HG03439 (cell line): ENCODE measurements at regions not wholly inside any gene's neighbourhood (a gene's known extent, or its start where the extent isn't known, plus 50 kb on each side); places are given as distances from the start of the nearest gene placed in this dataset.
"Not testable (repeated sequence)": the region's sequence is repeated elsewhere in the genome, so short reads cannot be mapped to it uniquely, and the experiment has no call there.

ENCODE experiments used
- ATAC-seq: cut with Tn5 transposase; IDR thresholded peaks from one replicate; pipeline ENCODE4 v1.9.1; 2021; ENCODE audit warnings: mild to moderate bottlenecking, moderate library complexity; ENCODE audit not compliant: unreplicated experiment

DNA sequence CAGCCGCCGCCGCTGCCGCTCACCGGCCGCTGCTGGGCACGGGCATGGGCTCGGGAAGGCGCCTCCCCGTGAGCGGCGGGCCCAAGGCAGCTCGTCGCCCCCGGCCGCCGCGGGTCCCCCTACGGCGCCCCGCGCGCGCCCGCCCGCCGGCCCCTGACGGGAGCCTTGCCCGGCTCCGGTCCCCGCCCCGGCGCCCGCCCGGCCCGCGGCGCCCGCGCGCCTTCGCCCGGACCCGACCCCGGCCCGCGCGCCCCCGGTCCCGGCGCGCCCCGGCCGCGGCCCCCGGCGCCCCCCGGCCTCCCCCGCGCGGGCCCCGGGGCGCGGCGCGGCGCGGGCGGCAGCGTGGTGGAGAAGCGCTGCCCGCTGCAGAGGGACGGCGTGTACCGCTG lies 177.7 kb downstream of the OR4M2 start:
- ATAC-seq: no peak

DNA sequence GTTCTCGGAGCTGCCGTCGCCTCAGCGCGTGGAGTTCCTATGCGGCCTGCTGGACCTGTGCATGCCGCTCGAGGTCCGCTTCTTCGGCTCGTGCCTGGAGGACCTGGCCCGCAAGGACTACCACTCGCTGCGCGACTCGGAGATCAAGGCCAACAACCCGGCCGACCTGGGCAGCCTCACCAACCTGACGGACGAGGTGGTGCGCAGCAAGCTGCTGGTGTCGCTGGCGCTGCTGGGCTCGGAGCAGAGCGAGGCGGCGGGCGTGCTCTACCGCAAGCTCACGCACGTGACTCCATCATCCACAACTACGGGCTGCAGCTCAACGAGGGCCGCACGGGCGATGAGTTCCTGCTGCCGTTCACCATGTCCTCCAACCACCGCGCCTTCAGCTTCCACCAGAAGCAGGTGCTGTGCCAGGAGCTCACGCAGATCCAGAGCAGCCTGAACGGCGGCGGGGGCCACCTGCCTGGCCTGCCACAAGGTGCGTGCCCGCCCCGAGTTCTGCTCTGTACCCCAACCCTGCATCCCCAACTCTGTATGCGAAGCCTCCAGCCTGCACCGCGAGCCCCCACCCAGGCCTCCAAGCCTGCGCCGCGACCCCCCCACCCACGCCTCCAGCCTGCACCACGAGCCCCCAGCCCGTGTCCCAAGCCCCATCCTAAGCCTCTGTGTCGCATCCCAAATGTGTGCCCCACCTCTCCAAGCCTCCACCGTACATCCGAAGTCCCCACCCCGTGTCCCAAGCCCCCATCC lies 178.2 kb downstream of the OR4M2 start:
- no peak for ATAC-seq

DNA sequence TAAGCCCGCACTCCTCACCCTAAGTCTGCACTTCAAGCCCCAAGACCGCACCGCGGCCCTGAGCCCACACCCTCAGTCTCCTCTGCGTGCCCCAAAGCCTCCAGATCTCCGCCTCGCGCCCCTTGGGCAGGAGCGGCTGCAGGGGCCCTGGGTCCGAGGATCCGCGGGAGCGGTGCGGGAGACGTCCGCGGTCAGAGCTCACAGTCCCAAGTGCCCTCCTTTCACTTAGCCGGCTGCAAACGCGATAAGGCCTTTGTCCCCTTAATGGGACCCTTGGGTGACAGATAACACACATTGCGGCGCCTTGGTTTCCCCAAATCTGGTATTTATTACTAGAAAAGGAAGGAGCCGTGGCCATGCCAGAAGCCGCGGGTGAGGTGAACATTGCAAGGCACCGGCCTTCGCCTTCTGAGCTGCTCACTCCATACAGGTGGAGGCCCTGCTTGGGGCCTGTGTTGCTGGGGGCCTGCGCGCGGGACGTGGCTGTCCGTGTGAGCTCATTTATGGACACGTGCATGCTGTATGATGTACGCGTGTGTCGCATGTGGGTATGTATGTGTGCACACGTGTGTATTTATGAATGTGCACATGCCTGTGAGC lies 178.9 kb downstream of the OR4M2 start:
- not testable (repeated sequence) for ATAC-seq

DNA sequence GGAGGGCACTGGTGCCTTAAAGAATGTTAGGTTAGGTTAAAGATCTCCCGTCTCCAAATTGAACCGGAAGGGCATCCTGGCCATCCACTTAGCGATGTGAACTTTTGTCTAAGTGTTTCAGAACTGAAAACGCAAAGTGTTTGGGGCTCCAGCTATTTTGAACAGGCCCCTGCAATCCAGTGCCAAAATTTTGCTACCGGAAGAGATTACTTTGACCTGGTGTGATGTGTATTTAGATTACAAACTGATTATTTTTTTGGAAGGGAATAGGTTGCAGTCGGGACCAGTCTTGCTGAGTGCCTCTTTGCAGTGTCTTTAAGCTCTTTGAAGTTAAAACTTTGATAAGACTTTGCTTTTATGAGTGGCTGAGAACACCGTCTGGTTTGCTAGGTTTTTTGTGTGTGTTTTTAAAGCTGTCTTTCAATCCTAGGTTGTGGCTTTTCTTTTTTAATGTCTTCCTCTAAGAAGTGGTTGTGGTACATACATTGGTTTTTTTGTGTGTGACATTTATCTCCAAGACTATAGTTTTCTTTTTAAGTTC lies 179.6 kb downstream of the OR4M2 start:
- no peak for ATAC-seq

DNA sequence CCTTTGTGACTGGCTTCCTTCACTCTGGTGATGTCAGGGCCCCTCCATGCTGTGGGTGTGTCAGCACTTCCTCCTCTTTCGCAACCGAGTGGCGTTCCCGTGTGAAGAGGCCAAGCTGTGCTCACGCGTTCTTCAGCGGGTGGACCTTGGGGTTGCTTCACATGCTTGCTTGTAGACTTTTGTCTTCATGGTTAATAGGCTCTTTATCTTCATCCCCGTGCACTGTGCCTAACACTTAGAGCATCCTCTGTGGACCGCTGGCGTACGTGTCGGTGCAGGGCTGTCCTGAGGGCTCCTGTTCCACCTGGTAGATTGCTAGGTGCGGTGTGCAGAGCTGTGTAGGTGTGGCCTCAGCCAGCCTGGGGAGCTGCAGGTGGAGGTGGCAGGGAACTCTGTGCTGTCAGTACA lies 182.3 kb downstream of the OR4M2 start:
- ATAC-seq: no peak

DNA sequence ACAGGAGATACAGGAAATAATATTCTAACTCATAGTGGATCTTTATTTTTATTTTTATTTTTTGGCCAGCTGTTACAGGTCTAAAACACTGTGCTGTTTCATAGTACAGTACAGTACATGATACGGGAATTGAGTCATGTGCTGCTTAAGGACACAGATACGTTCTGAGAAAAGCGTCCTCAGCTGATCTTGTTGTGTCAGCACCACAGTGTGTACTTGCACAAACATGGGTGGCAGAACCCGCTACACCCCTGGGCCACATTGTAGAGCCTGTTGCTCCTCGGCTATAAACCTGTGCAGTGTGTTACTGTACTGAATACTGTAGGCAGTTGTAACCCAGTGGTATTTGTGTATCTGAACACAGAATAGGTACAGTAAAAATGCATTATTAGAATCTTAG lies 183.4 kb downstream of the OR4M2 start:
- no peak for ATAC-seq

DNA sequence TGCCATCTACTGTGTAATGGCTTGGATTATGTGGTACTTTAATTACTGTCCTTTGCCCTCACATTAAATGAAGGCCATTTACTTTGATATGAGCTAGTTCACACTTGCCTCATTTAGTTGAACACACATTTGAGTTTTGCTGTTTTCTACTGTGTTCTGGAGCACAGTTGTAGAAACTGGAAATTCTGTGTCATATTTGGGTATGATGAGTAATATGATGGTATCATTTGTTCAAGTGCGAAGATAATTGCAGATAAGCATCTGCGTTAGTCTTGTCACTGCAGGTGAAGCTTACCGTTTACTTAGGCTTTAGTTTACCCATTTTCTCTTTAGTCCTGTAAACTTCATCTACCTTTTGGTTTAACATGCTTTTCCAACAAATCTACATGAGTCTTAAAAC lies 183.9 kb downstream of the OR4M2 start:
- ATAC-seq: not testable (repeated sequence)

DNA sequence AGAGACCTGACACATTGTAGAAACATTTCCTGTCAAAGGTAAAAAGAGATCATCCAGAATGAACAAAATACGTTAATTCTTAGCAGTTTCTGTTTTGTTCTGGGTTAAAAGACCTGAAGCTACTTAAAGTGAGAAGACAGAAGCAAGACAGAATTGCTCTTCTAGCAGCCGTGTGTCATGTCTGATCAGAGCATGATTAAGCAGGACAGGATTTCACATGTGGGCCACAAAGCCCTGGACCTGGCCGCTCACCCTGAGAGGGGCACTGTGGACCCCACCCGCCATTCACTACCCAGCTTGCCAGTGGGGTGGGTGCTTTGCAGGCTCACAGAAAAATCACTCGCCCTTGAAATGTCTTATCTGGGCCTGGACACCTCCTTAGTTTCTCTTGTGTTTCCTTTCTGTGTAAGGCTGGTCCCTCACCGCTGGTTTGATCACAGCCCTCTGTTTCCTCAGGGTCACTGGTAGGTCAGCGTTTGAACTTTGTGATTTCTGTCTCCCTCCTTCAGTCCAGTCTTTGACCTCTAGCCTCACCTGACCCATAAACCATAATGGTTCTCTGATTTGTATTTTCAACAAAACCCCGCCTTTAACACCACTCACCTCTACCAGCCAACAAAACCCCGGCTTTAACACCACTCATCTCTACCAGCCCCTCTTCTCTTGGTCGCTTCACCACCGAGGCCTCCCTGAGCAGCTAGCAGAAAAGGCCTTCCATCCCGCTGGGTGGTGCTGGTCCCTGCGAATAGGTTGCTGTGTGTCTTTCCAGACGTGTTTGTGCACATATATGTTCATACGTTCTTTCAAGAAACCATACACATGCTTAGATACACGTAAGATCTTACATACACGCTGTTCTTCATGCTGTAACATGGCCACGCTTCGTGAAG lies 185.0 kb downstream of the OR4M2 start:
- no peak for ATAC-seq

DNA sequence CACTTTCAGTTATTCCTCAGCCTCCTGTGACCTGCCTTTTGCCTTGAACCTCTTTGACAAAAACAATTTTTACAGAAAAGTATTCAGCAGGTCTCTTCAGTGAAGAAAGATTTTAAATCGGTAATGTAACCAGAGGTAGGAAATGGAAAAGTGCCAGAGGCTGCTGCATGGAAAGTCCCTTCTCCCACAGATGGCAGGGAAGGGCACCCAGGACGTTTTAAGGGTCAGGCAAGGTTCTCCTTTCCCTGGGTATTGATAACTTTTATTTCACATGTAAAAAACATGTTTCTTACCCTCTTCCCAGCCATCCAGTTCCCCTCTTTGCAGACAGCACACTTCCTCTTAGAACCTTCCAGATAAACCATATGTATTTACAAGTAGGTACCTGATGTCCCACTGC lies 185.6 kb downstream of the OR4M2 start:
- no peak for ATAC-seq

DNA sequence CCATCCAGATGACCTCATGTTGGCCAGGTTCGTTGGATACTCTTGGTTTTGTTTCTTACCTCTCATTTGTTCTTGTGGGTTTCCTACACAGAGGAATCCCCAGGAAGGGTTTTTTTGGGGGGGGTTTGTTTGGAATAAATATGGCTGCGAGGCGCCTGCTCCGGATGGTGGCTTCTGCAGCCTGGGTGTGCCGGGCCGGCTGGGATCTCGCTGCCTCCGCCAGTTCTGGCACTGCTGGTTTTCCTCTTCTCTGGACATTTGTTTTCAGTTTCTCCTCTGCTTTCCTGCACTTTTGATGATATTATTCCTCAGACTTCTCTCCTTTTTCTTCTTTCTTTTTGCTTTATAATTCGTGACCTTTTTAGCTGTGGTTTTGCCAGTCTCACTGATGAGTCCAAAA lies 187.4 kb downstream of the OR4M2 start:
- ATAC-seq: no peak

DNA sequence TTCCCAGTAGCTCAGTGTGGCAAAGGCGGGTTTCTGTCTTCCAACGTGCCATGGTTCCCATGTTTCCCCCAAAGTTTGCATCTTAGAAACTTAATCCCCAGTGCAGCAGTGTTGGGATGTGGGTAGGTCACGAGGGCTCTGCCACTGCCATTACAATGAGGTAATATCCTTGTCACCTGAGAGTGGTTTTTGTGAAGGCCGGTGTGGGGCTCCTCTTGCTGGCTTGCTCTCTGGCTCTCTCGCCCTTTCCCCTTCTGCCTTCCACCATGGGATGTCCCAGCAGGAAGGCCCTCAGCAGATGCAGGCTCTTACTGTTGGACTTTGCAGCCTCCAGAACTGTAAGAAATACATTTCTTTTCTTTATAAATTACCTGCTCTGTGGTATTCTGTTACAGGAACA lies 187.9 kb downstream of the OR4M2 start:
- not testable (repeated sequence) for ATAC-seq

DNA sequence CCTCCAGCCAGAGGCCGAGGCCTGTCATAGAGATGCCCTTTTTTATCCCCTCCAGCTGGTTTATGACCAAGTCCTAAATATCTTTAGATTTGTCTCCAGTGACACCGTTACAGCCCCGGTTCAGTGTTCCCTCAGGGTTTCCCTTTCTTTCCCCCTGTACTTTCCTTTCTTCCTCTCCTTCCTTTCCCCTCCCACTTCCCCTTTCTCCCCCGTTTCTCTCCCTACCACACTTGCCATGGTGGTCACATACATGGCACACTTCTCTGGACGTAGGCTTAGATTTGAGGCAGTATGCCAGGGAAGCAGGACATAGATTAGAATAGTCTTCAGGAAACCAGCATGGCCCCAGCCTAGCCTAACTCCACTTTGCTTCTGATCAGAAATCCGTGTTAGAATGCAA lies 188.3 kb downstream of the OR4M2 start:
- ATAC-seq: not testable (repeated sequence)

DNA sequence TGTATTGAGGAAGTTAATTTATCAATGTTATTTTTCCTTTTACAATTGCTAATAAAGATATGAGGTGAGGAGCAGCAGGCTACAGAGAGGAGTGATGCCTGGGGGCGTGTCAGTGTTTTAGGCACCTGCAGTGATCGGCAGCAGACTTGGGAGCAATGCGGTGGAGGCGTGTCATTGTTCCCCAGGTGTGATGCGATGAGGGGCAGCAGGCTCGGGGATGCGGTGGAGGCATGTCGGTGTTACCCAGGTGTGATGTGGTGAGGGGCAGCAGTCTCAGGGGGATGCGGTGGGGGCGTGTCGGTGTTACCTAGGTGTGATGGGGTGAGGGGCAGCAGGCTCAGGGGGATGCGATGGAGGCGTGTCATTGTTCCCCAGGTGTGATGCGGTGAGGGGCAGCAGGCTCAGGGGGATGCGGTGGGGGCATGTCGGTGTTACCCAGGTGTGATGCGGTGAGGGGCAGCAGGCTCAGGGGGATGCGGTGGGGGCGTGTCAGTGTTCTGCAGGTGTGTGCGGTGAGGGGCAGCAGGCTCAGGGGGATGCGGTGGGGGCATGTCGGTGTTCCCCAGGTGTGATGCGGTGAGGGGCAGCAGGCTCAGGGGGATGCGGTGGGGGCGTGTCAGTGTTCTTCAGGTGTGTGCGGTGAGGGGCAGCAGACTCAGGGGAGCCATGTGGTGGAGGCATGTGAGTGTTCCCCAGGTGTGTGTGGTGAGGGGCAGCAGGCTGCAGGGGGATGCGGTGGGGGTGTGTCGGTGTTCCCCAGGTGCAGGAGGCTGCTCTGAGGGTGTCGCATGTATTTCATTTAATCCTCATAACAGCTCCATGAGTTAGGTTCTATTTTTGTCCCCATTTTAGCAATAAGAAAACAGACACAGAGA lies 186.2 kb upstream of the GOLGA6L22 start:
- not testable (repeated sequence) for ATAC-seq

DNA sequence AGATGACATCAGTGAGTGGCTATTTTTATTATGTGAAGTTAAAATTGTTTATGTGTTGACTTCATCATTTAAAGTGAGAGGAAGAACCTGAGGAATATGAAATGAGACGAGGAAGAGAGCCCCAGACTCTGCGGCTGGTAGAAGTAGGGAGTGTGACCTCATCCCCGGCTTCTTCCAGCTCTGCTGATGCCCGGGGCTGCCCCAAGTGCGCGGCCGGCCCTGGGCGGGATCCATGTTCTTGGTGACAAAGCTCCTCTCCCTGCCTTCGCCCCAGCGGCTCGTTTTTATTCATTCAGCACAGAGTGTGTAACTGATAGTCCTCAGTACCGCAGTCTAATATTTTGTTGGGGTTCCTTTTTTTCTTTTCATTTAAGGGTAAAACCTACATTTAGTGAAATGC lies 185.5 kb upstream of the GOLGA6L22 start:
- ATAC-seq: not testable (repeated sequence)

DNA sequence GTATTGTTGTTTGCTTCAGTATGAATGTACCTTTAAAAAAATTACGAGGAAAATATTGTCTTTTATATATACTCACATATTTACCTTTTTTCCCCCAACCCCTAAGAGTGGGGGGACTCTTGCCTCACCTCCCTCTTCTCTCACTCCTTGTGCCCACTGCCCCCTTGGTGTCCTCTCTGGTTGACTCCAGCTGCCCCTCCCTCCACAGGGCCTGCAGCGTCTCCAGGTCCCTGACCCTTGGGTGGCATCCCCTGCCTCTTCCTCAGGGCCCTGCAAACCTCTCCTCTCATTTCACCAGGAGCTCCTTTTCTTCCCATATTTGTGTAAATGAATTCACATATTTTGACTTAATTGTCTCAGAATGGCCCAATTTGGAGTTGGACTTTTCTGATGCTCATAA lies 184.3 kb upstream of the GOLGA6L22 start:
- not testable (repeated sequence) for ATAC-seq

DNA sequence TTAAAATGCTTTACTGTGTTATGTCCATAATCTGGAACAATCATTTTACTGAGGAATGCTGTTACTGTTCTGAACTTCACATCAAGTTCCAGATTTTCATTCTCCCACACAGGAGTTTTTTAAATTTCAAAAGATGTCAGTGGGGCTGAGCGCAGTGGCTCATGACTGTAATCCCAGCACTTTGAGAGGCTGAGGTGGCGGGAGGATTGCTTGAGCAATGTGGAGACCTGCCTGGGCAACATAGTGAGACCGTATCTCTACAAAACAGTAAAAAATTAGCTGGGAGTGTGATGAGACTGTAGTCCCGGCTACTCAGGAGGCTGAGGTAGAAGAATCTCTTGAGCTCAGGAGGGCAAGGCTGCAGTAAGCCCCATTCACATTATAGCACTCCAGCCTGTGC lies 177.9 kb upstream of the GOLGA6L22 start:
- ATAC-seq: not testable (repeated sequence)

DNA sequence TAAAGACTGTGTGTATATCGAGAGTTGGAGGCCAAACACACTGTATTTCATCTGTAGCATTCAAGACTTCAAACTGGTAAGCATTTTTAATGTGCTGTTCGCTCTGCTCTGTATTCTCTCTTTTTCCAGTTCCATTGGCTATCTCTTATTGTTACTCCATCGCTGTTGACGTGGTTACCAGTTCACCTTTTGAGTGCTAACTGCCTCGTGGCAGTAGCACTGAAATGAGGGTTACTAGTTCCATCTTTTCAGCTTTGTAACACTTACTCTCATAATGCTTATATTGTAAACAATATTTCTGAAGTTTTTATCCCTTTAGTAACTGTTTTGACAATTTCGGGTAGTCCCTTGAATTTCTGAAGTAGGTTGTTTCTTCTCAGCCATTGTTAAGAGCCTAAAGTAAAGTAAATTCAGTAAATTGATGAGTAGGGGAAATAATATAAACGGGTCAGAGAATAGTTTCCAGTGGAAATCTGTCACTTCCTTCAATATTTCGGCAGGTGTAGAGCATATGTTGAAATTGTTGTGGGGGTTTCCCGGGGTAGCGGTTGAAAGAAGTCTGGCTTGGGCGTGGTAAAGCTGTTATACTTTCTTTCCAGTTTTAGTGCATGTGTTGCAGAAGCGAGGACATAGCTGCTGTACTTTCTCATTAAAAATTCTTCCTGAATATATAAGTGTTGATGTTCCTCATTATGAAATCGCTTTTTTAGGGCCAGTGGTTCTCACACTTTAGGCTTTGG lies 175.7 kb upstream of the GOLGA6L22 start:
- peak; percentile 49 for ATAC-seq

DNA sequence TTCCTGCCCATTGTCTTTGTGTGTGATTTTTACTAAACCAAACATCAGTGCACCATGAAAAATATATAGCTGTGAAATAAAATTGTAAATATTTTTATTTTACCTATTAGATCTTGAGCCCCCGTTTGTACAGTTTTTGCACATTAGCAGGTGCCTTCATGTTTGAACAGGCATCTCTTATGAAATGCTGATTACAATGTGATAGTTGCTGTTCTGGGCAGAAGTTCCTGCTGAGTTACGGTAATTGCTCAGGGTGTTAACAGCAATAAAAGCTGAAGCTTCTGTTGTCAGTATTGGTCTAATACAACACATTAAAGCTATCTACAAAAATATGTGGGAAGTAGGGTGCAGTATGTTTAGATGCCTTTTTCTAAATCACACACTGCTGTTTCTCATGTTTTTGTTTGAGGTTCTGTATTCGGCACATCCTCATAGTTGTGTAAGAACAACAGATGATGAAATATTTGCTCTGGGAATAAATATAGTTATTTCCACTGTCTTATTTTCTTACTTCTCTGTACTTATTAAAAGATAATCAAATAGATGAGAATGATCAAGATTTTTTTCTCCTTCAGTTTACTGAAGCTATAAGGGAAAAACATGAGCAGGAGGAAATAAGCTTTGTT lies 173.8 kb upstream of the GOLGA6L22 start:
- not testable (repeated sequence) for ATAC-seq

DNA sequence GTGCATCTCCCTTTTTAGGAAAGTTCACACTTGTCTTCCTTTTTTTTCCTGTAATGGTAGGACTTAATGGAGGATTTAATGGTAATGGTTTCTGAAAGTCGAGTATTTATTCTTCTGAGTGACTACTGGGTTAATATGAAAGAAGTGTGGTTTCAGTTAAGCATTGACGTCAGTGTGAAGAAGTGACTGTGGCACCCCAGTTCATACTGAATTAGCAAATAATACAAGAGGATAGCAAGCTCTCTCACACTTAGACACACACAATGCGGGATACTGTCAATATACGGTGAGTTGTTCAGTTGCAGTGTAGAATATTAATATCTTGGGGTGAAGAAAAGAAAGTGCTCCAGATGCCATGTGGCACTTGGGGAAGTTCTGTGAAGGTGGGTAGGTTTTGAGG lies 167.6 kb upstream of the GOLGA6L22 start:
- not testable (repeated sequence) for ATAC-seq
